GM12878 (cell line): ENCODE measurements at regions not wholly inside any gene's neighbourhood (a gene's known extent, or its start where the extent isn't known, plus 50 kb on each side); places are given as distances from the start of the nearest gene placed in this dataset.

Experiments used
- CHD4 ChIP-seq: fragments of 200-600 bp; sonication (generic); IDR thresholded peaks from 2 replicates; pipeline ENCODE4 v1.6.1; 2016; ENCODE audit warnings: mild to moderate bottlenecking
- NFXL1 ChIP-seq: fragments of 450-650 bp; IDR thresholded peaks from 2 replicates; pipeline ENCODE4 v1.6.1; 2017; ENCODE audit warnings: antibody characterized with exemption, mild to moderate bottlenecking, borderline replicate concordance
- POLR2AphosphoS5 ChIP-seq: IDR thresholded peaks from 2 replicates; pipeline ENCODE4 v1.6.1; 2011; ENCODE audit warnings: mild to moderate bottlenecking, low read length, inconsistent platforms
- TCF3 ChIP-seq: IDR thresholded peaks from 2 replicates; pipeline ENCODE4 v1.6.1; 2012; ENCODE audit warnings: low read depth, mild to moderate bottlenecking, low read length, borderline replicate concordance; ENCODE audit not compliant: insufficient read depth
- ZBTB11 ChIP-seq: fragments of 450-650 bp; formaldehyde crosslinking; IDR thresholded peaks from 2 replicates; pipeline ENCODE4 v1.5.0; 2022; ENCODE audit warnings: mild to moderate bottlenecking, missing genetic modification characterization
- ZNF592 ChIP-seq: fragments of 450-650 bp; IDR thresholded peaks from 2 replicates; pipeline ENCODE4 v1.6.1; 2017; ENCODE audit warnings: mild to moderate bottlenecking, moderate library complexity

DNA sequence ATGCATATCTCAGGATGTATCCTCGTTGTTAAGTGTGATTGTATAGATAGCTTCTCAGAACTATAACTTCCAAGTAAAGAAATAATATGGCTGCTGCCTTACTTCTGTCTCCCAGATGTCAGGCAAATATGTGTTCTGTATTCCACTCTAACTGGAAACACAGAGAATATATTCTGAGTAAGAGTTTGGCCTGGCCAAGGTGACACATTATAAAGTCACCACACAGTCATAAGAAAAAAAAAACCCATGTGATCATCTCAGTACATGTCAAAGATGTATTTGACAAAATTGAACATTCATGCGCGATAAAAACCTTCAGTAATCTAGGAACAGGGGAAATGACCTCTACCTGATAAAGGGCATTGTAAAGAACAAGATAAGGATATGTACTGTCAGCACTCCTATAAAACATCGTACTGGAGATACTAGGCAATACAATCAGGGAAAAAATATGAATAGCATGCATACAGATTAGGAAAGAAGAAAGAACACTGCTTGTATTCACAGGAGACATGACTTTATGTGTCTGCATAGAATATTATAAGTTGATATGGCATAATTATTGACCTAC lies 207.1 kb downstream of the ZNF330 start (continued):
- TF ChIP-seq ZBTB11 (CRISPR knock-in tag) (no peak), ZNF592 (no peak), CHD4 (no peak), TCF3 (no peak), NFXL1 (no peak), POLR2AphosphoS5 (no peak)
- TF ChIP-seq, all 136 proteins: peak for 0
